Stimulated activated CD4-positive, alpha-beta T cell treated with anti-CD3 and anti-CD28 coated beads, Interleukin-12 subunit alpha, Interleukin-12 subunit beta, amount 100 ng/mL, for 48 hours (primary cell): ENCODE measurements at regions not wholly inside any gene's neighbourhood (a gene's known extent, or its start where the extent isn't known, plus 50 kb on each side); places are given as distances from the start of the nearest gene placed in this dataset.
"Not testable (repeated sequence)": the region's sequence is repeated elsewhere in the genome, so short reads cannot be mapped to it uniquely, and the experiment has no call there.

ENCODE experiments used
- DNase-seq, 3 donors: peaks; one replicate each; pipeline ENCODE4 v3.0.0-alpha.2; 2020; ENCODE audit warnings: low read depth in 2 of 3, low spot score in 1 of 3

DNA sequence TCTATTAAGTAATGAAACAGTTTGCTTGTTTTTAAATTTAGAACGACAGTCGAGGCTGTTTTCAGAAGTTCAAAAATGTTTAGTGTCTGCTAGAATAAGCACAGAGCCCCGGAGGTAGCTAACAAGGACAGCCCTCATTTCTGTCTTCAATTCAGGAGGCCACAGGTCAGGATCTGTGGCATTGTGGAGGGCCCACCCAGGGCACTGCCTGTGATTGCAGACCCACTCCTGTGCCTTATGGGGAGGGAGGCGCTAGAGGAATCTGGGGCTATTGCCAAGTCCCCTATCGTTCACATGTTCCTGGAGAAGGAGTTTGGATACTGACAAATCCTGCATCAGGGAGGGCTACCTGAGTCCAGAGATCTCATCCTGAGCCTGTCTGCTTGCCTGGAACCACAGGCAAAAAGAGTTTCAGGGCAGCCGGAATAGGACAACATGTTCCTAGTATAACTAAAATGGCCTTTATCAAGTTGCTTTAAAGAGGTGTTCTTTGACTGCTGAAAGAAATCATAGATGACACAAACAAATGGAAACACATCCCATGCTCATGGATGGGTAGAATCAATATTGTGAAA, 141.5 kb upstream of the ROPN1 start:
- no peak for DNase-seq

DNA sequence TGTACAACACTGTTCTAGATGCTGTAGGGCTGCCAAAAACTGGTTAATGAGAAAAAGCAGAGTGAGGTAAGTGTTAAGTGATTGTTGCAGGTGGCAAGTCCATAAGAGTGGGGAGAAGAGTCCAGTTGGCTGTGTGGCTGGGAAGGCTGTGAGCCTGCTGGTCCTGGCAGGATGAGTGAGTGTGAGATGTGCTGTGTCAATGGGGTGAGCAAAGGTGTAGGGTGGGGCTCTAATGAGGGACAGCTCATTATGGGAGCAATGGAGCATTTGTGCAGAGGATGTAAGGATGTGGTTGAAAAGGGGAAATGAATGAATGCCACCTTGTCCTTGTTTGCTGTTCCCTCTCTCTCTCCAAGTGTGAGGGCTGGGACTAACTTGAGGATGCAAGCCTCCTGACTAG, 145.3 kb upstream of the ROPN1 start:
- no peak for DNase-seq

DNA sequence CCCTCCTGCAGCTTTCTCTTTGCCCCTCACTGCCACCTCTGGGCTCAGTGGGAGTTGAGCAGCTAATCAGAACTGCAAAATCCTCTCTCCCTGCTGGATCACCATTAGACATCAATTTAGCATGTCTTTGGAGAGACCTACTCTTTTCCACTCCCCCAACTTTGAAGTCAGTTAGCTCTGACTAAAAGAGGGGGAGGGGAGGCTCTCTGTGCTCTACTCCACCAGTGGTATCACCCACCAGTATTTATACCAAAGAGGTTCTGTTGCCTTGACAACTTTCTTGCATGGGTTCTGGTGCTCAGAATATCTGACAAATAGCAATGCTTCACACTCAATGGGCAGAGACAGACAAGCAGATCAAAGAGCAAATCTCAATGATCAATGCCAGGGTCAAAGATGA, 146.2 kb upstream of the ROPN1 start:
- no peak for DNase-seq

DNA sequence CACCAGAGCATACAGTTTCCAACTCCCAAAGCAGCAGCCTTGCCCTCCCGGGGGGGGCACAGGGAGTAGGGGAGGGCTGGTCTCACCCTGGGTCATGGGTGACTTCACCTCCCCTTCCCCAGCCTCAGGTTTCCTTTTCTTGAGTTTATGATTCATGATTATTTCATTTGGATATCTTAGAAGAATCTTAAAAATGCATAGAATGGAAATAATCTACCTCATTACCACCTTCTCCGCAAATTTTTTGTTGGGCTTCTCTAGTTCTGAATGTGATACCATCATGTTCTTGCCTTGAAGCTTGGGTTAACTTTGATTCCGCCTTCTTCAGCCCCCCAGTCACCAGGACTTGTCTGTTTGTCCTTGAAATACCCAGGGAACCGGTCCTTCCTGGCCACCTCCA, 148.8 kb upstream of the ROPN1 start:
- DNase-seq = no peak

DNA sequence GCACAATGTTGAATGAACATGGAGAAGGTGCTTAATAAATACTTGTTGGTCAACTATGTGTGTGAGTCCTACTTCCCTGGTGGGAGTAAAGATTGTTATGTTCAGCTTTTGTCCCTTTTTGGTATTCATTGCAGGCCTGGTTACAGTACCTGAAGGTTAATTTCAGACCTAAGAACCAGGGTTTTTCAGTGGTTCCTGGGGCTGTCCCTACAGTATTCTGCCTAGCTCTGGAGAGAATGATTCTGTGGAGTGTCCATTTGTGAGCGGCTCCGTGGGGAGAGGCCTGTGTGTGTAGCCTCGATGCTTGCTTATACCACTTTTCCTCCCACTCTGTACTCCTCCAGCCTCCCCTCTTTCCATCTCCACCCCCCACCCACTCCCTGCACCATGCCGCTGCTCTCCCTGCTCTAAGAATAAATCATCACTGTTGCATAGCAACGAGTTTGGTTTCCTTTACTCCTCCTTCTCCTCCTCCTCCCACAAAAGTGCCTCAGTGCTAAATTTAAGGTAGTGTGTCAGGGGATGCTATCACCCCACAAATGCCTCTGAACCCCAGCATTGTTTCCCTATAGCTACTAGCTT, 150.6 kb upstream of the ROPN1 start:
- no peak for DNase-seq

DNA sequence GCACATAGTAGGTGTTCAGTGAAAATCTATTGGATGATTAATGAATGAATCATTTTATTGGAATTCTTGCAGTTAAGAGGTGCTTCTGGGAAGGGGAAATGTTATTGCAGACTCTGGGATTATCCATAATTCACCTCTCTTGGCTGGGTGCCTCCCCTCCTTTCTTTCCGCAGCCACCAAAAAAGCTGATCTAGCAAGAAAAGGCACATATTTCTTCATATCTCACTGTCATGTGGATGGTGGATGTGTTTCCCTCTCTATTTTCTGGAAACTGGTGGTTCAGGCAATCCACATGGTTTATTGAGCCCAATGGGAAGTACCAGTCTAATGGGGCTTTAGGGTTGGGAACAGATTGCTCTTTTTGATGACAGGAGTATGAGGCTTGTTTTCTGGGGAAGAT, 151.1 kb upstream of the ROPN1 start:
- DNase-seq = no peak

DNA sequence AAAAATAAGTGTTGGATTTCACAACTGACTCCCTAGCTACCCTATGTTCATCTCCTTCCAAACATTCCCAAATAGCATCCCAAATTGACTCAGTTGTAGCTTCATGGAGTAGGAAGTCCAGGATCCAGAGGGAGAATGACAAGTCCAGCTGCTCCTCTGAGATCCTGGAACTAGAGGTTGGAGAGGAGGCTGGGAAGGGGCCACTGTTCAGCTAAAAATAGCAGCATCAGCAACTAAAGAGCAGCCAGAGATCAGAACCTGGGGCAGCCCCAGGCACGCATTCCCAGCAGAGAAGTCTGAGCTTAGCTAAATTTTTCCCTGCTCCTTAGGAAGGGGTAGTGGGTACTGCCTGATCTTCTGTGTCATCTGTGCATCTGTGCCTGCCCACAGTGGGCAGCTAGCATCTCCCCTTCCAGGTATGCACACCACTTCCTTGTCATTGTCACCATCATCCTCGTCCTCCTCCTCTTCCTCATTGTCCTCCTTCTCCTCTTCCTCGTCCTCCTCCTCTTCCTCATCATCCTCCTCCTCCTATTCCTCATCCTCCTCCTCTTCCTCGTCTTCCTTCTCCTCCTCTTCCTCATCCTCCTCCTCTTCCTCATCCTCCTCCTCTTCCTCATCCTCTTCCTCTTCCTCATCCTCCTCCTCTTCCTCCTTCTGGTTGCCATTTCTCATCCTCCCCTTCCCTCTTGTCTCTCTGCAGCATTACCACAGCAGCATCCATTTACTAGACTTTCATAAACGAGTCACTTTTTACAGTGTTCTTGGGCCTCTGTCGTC, 152.3 kb upstream of the ROPN1 start:
- no peak for DNase-seq

DNA sequence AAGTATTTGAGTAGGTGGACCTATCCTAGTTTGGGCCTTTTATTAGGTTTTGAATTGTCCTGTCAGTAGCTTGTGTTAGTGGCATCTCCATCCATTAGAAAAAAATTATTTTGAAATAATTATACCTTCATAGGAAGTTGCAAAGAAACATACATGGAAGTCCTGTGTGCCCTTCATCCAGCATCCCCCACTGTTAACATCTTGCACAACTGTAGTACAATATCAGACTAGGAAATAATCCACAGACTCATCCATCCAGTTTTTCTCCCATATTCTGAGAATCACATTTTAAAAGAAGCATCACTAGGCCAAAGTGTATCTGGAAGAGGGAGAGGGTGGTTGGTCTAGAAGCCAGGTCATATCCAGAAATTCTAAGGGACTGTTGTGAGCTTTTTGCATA, 155.5 kb upstream of the ROPN1 start:
- DNase-seq = no peak

DNA sequence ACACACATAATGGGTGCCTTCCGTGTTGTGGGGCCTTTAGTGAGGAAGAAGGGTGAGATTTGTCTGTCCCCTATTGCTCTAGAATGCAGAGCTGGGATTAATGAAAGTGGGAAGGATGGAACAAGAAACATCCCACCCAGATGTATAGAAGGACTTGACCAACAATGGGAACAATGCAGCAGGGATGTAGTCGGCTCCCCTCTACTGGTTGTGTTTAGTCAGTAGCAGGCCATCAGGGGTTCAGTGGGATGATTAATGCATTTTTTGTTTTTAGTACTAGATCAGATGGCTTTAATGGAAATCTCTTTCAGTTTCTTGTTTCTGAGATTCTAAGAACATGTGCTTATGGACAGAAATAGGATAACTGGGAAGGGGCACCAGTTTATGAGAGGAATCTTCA, 156.0 kb upstream of the ROPN1 start:
- no peak for DNase-seq

DNA sequence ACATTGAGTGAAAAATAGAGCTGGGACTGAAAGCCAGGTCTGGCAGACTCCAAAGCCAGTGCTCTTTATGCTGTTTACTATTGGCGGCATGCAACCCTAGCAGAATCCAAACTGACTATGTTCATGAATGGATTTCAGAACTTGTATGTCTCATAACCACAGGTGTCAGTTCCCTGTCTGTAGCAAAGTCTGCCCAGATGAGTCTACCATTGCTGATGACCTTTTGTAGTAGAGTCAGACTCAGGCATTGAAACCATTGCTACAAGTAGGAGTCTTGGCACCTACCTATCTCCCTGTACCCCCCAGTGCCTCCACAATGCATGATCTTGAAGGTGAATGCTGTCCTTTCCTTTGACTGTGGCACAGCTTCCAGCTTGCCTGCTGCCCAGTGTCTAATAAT, 157.2 kb upstream of the ROPN1 start:
- no peak for DNase-seq

DNA sequence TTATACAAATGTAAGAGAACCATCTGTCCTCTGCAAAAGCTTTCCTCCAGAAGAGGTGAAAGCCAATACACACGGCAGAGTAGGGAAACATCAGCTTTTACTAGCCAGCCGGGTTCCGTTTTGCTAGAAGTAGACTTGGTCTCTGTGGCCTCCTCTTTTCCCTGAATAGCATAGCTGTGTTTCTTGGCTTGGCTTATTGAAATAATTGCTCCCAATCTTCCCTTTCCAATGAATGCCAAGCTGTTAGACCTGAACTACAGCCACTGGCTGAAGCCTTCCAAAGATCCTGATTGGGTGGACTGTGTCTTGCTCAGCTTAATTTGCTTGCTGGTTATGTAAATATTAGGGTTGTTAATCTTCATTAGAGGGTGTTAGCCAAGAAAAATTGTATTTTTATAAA, 157.8 kb upstream of the ROPN1 start:
- no peak for DNase-seq

DNA sequence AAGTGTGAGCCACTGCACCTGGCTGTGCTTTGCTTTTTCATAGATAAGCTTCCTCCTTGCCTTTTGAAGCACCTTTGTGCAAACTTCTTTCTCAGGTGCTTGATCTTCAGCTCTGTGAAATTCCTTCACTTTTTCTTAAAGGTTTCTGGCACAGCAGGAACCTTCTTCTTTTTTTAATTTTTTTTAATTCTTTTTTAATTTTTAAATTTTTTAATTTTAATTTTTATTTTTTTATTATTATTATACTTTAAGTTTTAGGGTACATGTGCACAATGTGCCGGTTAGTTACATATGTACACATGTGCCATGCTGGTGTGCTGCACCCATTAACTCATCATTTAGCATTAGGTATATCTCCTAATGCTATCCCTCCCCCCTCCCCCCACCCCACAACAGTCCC, 161.0 kb upstream of the ROPN1 start:
- DNase-seq = not testable (repeated sequence)

DNA sequence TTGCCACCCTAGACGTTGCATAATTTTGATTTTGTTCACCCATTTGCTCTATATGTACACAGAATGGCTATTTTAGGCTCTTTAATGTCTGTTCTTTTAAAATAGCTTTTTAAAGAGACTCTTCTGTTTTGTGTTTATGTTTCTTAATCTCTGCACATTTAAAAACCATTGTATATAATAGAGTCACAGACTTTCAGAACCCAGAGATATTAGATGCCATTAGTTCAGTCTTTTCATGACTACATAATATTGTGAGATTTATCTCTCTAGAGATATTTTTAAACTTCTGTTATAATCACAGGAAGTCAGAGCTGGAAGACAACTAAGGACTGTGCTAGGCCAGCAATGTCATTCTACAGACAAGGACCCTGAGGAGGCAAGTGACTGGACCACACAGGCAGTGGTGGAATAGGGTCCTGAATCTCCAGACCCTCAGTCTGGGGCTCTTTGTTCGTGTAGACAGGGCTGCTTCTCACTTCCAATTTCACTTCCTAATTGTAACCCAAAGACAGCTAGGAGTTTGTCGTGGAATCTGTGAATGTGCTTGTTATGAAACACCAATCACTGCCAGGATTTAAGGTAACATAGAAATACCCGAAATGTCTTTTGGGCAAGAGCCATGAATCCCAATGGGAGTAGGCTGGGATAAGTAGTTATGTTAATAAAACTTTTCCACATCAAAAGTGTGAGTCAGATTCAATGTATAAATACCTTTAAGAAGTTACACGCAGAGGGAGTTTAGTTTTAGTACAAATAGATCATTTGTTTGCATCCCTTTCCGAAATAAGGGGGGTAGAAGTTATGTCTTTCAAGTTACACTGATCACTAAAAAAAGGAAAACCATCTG, 165.2 kb upstream of the ROPN1 start:
- DNase-seq = no peak

DNA sequence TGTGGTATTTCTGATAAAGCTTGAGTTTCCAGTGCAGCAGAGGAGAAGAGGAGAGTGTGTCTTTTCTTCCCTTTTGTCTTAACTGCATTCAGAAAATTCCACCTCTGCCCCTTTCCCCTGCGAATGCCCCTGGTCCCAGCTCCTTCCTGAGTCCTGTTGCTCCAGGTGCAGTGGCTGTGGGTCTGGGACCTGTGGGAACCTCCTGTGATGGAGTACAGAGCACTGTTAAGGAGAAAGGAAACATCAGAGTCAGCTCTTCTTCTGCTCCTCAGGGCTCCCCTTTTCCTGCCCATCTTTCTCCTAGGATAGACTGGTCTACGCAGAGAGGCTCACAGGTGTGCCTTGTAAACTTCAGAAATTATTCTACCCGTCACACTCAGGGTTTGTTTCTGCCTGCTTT, 165.8 kb upstream of the ROPN1 start:
- no peak for DNase-seq

DNA sequence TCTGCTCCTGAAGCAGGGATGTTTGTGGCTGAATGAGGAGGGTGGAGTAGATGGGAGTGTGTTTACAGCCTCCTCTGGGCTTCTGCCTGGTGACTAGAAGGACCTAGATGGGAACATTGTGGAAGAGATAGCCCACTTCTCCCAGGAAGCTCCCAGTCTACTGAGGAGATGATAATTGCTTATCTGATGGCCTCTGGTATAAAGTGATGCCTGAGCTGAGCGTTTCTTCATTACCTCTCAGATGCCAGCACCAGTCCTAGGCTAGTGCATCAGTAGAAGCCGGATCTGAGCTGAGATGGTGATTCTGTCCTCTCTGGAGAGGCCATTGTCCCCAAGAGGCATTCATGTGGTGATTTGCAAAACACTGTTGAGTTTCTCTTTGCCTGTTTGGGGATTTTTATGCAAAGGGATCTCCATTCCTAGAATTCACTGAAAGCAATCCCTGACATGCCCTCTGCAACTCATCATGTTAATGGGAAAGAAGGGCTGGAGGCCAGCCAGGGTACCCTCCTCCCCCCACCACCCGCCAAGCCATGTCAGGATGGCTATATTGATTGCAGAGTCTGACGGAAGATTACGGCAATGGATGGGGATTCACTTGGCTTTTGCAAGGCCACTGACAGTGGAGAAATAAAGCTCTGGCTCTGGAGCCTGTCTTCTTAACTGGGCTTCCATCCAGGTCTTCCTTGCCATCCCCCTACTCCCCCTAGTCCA, 166.4 kb upstream of the ROPN1 start:
- no peak for DNase-seq

DNA sequence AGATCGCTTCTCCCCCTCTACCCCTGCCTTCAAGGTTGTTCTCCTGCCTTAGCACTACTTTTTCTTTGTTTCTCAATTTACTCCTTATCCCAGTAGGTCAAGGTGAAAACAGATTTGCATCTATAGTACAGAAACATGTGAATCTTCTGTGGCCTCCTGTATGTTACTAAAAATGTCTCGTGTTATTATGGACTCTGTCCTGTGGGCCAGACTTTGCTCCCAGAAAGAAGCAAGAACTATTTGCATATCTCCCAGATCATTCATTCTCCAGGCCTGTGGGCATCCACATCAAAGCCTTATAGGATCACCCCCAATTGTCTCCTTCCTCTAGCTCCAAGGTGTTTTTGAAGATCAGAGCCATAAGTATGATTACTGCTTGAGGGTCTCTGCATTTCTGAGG, 169.5 kb upstream of the ROPN1 start:
- DNase-seq = no peak

DNA sequence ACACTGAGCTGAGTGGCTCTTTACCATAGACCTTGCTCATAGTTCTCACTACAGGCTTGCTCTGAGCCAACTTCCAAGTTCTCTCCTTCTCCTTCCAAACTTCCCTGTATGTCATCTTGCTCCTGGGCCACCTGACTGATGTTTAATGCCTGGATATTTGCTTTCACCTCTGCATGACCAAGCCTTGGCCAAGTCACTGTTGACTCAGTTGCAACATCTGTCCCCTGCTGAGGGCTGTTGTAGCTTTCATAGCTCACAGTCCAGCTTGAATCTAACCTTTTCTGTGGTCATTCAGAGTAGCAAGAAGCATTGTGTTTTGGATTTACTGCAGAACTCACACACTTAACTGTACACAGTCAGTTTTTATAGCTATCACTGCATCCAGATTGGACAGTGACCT, 171.8 kb upstream of the ROPN1 start:
- DNase-seq = no peak

DNA sequence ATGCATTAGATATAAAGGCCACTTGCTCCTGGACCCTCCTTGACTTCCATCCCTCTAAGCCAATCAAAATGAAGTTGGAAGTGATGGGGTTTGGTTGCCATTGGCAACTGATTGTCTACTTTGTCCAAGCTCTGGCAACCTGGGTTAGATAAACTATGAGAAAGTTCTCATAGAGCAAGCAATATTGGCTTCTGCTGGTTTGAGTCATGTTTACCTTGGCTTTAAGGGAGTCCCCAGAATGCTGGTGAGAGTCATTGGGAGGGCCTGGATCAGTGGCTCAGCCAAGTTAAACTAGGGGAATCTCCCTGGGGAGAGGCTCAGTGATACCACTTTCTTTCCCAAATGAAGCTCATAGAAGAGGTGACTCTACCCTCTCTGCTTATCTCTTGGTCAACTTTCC, 176.3 kb upstream of the ROPN1 start:
- no peak for DNase-seq

DNA sequence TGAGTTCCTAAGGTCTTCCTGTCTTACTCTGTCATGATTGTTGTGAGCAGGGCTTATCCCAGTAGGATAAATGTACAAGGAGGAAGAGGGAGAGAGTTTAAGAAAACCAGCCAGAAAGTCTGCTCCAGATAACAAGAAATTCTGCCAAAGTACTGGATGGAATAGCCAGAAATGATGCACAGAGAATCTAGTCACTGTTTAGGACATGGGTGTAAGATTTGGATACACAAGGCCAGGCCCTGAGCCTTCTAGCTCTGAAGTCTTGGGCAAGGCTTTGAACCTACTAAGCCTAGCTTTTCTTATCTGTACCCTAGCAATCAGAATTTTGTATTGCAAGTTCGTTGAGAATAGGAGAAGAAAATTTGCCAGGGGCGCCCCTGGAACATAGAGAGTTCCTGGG, 180.4 kb upstream of the ROPN1 start:
- no peak for DNase-seq

DNA sequence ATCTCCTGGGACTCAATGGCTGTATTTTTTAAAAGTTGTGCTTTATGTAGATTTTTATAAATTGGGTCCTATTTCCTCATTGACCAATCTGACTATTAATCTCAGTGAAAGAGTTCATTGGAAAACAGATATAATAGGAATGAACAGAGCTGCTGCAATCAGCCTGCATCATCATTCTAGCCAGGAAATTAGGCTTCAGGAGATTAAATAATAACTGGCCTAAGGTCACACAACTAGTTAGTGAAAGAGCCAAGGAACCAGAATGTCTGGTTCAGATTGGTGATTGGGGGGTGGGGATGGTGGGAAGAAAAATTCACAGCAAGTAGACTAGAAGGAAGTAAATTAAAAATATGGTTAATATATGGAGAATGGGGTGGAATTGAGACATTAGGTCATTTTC, 180.9 kb upstream of the ROPN1 start:
- no peak for DNase-seq

DNA sequence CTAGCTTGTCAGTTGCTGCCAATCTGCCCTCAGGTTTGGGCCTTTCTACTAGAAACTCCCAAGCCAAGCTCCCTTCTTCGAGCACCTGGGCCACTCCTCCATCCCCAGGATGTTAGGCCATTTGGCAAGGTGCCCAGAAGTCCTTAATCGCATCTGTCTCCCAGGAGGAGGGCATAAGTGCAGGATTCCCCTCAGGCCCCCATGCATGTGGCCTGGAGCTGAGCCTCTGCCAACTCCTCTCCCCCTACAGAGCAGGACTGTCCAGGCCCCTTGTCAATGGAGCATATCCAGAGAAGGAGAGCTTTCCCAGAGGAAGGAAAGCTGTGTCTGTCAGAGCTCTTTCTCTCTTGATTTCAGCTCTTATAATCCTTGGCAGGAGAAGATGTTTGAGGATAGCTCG, 182.6 kb upstream of the ROPN1 start:
- DNase-seq = no peak
